ENCODE measurements at regions not wholly inside any gene's neighbourhood (a gene's known extent, or its start where the extent isn't known, plus 50 kb on each side); places are given as distances from the start of the nearest gene placed in this dataset.

DNA sequence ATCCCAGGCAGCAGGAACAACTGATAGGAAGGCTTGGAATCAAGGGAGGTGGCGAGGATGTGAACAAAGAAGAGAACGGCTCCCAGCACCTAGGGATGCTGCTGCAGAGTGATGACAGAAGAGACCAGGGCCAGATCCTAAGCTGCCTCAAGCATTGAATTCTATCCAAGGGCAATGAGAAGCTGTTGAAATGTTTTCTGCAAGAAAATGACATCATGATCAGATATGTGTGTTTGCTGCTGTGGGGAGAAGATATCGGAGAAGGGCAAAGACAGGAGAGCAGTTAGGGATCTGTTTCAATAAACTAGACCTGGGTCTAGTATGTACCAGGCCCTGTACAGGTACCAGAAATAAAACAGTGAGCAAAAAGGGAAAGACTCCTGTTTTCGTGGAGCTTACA lies 194.7 kb upstream of the RAB4A start:
- intact Hi-C loops (cut with micrococcal nuclease; ENCODE audit: unreplicated experiment), result no loop called here
- DNase-seq (ENCODE audit: low spot score), result no peak
- WGBS (ENCODE audit: low lambda C conversion rate), result 70% methylated on average over 4 of the region's 4 CpGs
- ChIA-PET POLR2A (interaction anchor here (1.3 kb wide), 1 partner anchor 54 kb away, joined by 3 read pairs; no protein-coding TSS in a partner anchor), CTCF (ENCODE audit: low intra/inter-chr PET ratio, low total read pairs) (no interaction called here)
- no peak for ATAC-seq
- Histone ChIP-seq H3K79me2 (ENCODE audit: insufficient read depth, low read length) (no peaks in the 10 kb centered on the region), H4K20me1 (ENCODE audit: insufficient read depth, low read length) (no peaks in the 10 kb centered on the region), H3K4me3 (replicated peaks in 1 of 3; ENCODE audit: insufficient read depth in 1 of 3, low read depth in 2 of 3, low read length in 3 of 3) (no peak overlapping the region), H3K9me3 (ENCODE audit: low read length) (peaks cover under 1% of the 10 kb centered on the region; the same call in 1 of the 2 replicates), H3K9ac (ENCODE audit: insufficient read depth, low read depth, low read length) (no peak overlapping the region), H2AFZ (ENCODE audit: low read length) (no peak overlapping the region), H3K27ac (ENCODE audit: extremely low read length, insufficient read depth, low read length) (no peak overlapping the region), H3K27me3 (ENCODE audit: control insufficient read depth in 1 of 2, insufficient read depth in 2 of 2, low read length in 2 of 2) (no peaks in the 10 kb centered on the region), H3K4me1 (ENCODE audit: insufficient read depth, low read length) (peaks cover 77% of the 10 kb centered on the region), H3K4me2 (ENCODE audit: low read depth, low read length) (no peak overlapping the region), H3K36me3 (replicated peaks in 1 of 2; ENCODE audit: control insufficient read depth in 1 of 2, insufficient read depth in 2 of 2, low read length in 2 of 2) (no peaks in the 10 kb centered on the region)
- no peak for FAIRE-seq
- no TSS peak for BruUV-seq (replicated peaks)
- no peak for TF ChIP-seq SSRP1 (CRISPR knock-in tag; IDR thresholded peaks at IDR 0.05)
- TF ChIP-seq DMAP1 (CRISPR knock-in tag; IDR thresholded peaks at IDR 0.05), result no peak
- TF ChIP-seq, protein P1, sequence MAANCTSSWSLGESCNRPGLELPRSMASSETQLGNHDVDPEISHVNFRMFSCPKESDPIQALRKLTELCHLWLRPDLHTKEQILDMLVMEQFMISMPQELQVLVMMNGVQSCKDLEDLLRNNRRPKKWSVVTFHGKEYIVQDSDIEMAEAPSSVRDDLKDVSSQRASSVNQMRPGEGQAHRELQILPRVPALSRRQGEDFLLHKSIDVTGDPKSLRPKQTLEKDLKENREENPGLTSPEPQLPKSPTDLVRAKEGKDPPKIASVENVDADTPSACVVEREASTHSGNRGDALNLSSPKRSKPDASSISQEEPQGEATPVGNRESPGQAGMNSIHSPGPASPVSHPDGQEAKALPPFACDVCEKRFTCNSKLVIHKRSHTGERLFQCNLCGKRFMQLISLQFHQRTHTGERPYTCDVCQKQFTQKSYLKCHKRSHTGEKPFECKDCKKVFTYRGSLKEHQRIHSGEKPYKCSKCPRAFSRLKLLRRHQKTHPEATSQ (CRISPR knock-in tag; IDR thresholded peaks at IDR 0.05; ENCODE audit: borderline replicate concordance), result no peak
- in situ Hi-C loops (cut with HindIII; ENCODE audit: extremely low pct_ligation_motif_present, low pct_unique_long_range_greater_than_20kb), result no loop called here

DNA sequence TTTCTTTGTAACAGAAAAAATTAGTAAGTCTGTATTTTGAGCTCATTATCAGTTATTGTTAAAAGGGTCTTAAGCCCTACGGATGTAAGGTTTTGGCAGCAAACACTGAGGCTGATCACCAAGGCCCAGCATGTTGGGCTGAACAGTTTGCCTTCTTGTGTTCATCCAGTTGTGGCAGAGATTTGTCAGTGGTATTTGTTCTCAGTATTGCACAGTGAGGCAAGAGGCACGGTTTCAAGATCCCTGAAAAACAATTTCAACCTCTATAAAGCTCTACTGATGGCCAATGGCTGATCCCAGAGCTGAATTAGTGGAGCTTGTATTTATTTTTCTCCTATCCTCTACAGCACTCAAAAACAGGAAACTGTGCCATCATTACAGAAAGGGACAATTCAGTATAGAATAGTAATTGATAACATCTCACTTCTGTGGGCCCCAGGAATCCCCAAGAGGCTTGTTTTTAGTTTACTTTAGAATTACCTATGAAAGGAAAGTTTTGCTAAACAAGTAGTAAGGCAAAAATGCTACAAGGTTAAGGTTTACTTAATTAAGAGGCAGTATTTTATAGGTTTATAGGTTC lies 191.8 kb upstream of the RAB4A start:
- no peaks in the 10 kb centered on the region for H4K20me1 ChIP-seq (ENCODE audit: insufficient read depth, low read length)
- in situ Hi-C loops (cut with HindIII; ENCODE audit: extremely low pct_ligation_motif_present, low pct_unique_long_range_greater_than_20kb) (no loop called here), intact Hi-C loops (cut with micrococcal nuclease; ENCODE audit: unreplicated experiment) (no loop called here)
- H3K4me1 ChIP-seq (ENCODE audit: insufficient read depth, low read length), result peaks cover 59% of the 10 kb centered on the region
- H3K9ac ChIP-seq (ENCODE audit: insufficient read depth, low read depth, low read length), result no peak overlapping the region
- H2AFZ ChIP-seq (ENCODE audit: low read length), result no peak overlapping the region
- ATAC-seq (no peak), DNase-seq (ENCODE audit: low spot score) (peak; percentile 29), FAIRE-seq (no peak)
- peaks cover 24% of the 10 kb centered on the region for H3K9me3 ChIP-seq (ENCODE audit: low read length)
- H3K36me3 ChIP-seq (replicated peaks in 1 of 2; ENCODE audit: control insufficient read depth in 1 of 2, insufficient read depth in 2 of 2, low read length in 2 of 2), result no peaks in the 10 kb centered on the region
- POLR2A ChIA-PET, result no interaction called here
- H3K27me3 ChIP-seq (ENCODE audit: control insufficient read depth in 1 of 2, insufficient read depth in 2 of 2, low read length in 2 of 2), result no peaks in the 10 kb centered on the region
- CTCF ChIA-PET (ENCODE audit: low intra/inter-chr PET ratio, low total read pairs), result no interaction called here
- no peak overlapping the region for H3K4me3 ChIP-seq (replicated peaks in 1 of 3; ENCODE audit: insufficient read depth in 1 of 3, low read depth in 2 of 3, low read length in 3 of 3)
- H3K27ac ChIP-seq (ENCODE audit: extremely low read length, insufficient read depth, low read length), result no peak overlapping the region
- H3K4me2 ChIP-seq (ENCODE audit: low read depth, low read length), result no peak overlapping the region
- BruUV-seq (replicated peaks), result no TSS peak
- no peaks in the 10 kb centered on the region for H3K79me2 ChIP-seq (ENCODE audit: insufficient read depth, low read length)
- WGBS (ENCODE audit: low lambda C conversion rate), result 69% methylated on average over 2 of the region's 2 CpGs
- TF ChIP-seq THYN1 (CRISPR knock-in tag; IDR thresholded peaks at IDR 0.05; ENCODE audit: borderline replicate concordance, low read depth) (no peak), SKI (IDR thresholded peaks at IDR 0.05; ENCODE audit: partially characterized antibody) (no peak), TBP (CRISPR knock-in tag; IDR thresholded peaks at IDR 0.05) (no peak), NCOA2 (CRISPR knock-in tag; IDR thresholded peaks at IDR 0.05) (no peak), ZFP37 (CRISPR knock-in tag; IDR thresholded peaks at IDR 0.05; ENCODE audit: borderline replicate concordance) (no peak), ZNF678 (CRISPR knock-in tag; IDR thresholded peaks at IDR 0.05) (no peak)
- TF ChIP-seq, protein P2, sequence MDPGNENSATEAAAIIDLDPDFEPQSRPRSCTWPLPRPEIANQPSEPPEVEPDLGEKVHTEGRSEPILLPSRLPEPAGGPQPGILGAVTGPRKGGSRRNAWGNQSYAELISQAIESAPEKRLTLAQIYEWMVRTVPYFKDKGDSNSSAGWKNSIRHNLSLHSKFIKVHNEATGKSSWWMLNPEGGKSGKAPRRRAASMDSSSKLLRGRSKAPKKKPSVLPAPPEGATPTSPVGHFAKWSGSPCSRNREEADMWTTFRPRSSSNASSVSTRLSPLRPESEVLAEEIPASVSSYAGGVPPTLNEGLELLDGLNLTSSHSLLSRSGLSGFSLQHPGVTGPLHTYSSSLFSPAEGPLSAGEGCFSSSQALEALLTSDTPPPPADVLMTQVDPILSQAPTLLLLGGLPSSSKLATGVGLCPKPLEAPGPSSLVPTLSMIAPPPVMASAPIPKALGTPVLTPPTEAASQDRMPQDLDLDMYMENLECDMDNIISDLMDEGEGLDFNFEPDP (CRISPR knock-in tag; conservative IDR thresholded peaks at IDR 0.05), result no peak
- TF ChIP-seq, protein P3, sequence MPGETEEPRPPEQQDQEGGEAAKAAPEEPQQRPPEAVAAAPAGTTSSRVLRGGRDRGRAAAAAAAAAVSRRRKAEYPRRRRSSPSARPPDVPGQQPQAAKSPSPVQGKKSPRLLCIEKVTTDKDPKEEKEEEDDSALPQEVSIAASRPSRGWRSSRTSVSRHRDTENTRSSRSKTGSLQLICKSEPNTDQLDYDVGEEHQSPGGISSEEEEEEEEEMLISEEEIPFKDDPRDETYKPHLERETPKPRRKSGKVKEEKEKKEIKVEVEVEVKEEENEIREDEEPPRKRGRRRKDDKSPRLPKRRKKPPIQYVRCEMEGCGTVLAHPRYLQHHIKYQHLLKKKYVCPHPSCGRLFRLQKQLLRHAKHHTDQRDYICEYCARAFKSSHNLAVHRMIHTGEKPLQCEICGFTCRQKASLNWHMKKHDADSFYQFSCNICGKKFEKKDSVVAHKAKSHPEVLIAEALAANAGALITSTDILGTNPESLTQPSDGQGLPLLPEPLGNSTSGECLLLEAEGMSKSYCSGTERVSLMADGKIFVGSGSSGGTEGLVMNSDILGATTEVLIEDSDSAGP (CRISPR knock-in tag; IDR thresholded peaks at IDR 0.05; ENCODE audit: borderline replicate concordance), result no peak

Data from HepG2 (cell line).